Adrenal gland (tissue), 5 donors: ENCODE measurements at regions not wholly inside any gene's neighbourhood (a gene's known extent, or its start where the extent isn't known, plus 50 kb on each side); places are given as distances from the start of the nearest gene placed in this dataset.

Source experiments
- POLR2A ChIP-seq, 2 donors: fragments of 450-650 bp; IDR thresholded peaks; one replicate each; pipeline ENCODE4 v1.6.1; 2017; ENCODE audit warnings: antibody characterized with exemption in 2 of 2, mild to moderate bottlenecking in 2 of 2, moderate library complexity in 1 of 2
- TF ChIP-seq, protein P1 (sequence below), 6 experiments: fragments of 450-650 bp in 4 of 6; fragments of 200-600 bp in 2 of 6; sonication (generic) in 1 of 6; IDR thresholded peaks; 1 replicate in 5 of 6; 2 replicates in 1 of 6; pipeline versions ENCODE4 v1.5.1 to v1.8.0; 2016 to 2021; ENCODE audit warnings: antibody characterized with exemption in 6 of 6, mild to moderate bottlenecking in 2 of 6, moderate library complexity in 1 of 6
- donor health status: DM: no; HTN: no; CAD: no.

DNA sequence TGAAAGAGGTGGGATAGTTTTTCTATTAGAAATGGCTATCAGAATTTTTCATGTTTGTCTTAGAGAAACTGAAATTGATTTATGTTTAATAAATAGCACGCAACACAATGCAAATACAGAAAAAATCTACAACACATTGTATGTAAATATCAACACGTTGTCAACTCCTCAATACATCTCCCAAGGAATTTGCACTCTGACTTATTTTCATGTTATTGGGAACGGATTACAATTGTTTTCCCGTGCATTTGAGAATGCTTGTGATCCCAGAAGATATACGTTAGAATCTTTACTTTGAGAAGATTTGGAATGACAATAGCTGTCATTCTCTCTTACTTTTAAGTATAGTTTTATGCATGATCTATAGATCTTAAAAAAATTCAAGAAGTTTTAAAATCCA, 313.8 kb upstream of the AKR1E2 start:
- no peak for TF ChIP-seq POLR2A (IDR thresholded peaks at IDR 0.05)
- TF ChIP-seq, protein P1, sequence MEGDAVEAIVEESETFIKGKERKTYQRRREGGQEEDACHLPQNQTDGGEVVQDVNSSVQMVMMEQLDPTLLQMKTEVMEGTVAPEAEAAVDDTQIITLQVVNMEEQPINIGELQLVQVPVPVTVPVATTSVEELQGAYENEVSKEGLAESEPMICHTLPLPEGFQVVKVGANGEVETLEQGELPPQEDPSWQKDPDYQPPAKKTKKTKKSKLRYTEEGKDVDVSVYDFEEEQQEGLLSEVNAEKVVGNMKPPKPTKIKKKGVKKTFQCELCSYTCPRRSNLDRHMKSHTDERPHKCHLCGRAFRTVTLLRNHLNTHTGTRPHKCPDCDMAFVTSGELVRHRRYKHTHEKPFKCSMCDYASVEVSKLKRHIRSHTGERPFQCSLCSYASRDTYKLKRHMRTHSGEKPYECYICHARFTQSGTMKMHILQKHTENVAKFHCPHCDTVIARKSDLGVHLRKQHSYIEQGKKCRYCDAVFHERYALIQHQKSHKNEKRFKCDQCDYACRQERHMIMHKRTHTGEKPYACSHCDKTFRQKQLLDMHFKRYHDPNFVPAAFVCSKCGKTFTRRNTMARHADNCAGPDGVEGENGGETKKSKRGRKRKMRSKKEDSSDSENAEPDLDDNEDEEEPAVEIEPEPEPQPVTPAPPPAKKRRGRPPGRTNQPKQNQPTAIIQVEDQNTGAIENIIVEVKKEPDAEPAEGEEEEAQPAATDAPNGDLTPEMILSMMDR (IDR thresholded peaks at IDR 0.05) = no peak
